H1 (cell line): ENCODE measurements at regions not wholly inside any gene's neighbourhood (a gene's known extent, or its start where the extent isn't known, plus 50 kb on each side); places are given as distances from the start of the nearest gene placed in this dataset.

Source experiments
- CTCF ChIA-PET: fragments of 300-600 bp; sonication (Branson Sonifier 250); formaldehyde crosslinking; loops from one replicate; lab custom pipeline; 2021; ENCODE audit not compliant: partially characterized antibody; lab: Charles Lee
- POLR2A ChIA-PET: fragments of 300-600 bp; sonication (Branson Sonifier 250); formaldehyde crosslinking; loops from one replicate; lab custom pipeline; 2021; ENCODE audit warnings: inconsistent platforms; ENCODE audit not compliant: partially characterized antibody; lab: Charles Lee
- DNase-seq, 2 experiments: peaks; one replicate each; pipeline versions ENCODE4 v3.0.0 to v3.0.0-alpha.2; 2010 to 2022; ENCODE audit warnings: low spot score in 2 of 2, low read depth in 1 of 2, mixed read lengths in 1 of 2
- FAIRE-seq: peaks from 2 replicates; lab custom pipeline; 2011; peaks lifted over from hg19 to GRCh38; lab: Jason Lieb, UNC
- H2AFZ ChIP-seq: 2 replicates; pipeline ENCODE4 v1.8.1; 2012; ENCODE audit warnings: low read length, inconsistent platforms
- H2AK5ac ChIP-seq: 2 replicates; pipeline ENCODE4 v1.6.1; 2013; ENCODE audit warnings: low read depth, low read length
- H2BK120ac ChIP-seq: replicated peaks from 2 replicates; pipeline ENCODE3; 2013; ENCODE audit warnings: low read depth, low read length, inconsistent platforms
- H2BK12ac ChIP-seq: 2 replicates; pipeline ENCODE4 v1.6.1; 2013; ENCODE audit warnings: low read depth, low read length
- H2BK15ac ChIP-seq: 2 replicates; pipeline ENCODE4 v1.6.1; 2013; ENCODE audit warnings: low read length
- H2BK20ac ChIP-seq: 2 replicates; pipeline ENCODE4 v1.6.1; 2013; ENCODE audit warnings: low read length
- H2BK5ac ChIP-seq: 2 replicates; pipeline ENCODE4 v1.6.1; 2013; ENCODE audit warnings: low read depth, low read length
- H3K14ac ChIP-seq: 2 replicates; pipeline ENCODE4 v1.6.1; 2013; ENCODE audit warnings: inconsistent platforms; ENCODE audit not compliant: insufficient read length
- H3K18ac ChIP-seq: 2 replicates; pipeline ENCODE4 v1.6.1; 2013; ENCODE audit warnings: low read length; ENCODE audit errors: extremely low read depth
- H3K23ac ChIP-seq: 2 replicates; pipeline ENCODE4 v1.6.1; 2013; ENCODE audit warnings: inconsistent platforms; ENCODE audit not compliant: insufficient read length
- H3K23me2 ChIP-seq: 2 replicates; pipeline ENCODE4 v1.6.1; 2013; ENCODE audit warnings: low read depth, low read length
- H3K27ac ChIP-seq: 2 replicates; pipeline ENCODE4 v1.6.1; 2011; ENCODE audit warnings: low read depth, low read length, inconsistent platforms
- H3K27me3 ChIP-seq, 4 experiments: replicated peaks in 1 of 4; 1 replicate in 1 of 4; 2 replicates in 3 of 4; pipeline versions ENCODE4 v1.6.1 to v1.8.1; 2011 to 2013; ENCODE audit warnings: low read length in 3 of 4, mild to moderate bottlenecking in 3 of 4, inconsistent platforms in 2 of 4, mixed read lengths in 2 of 4, moderate library complexity in 1 of 4; ENCODE audit not compliant: control insufficient read depth in 3 of 4, insufficient read depth in 3 of 4; ENCODE audit errors: extremely low read depth in 1 of 4
- H3K36me3 ChIP-seq, 4 experiments: 2 replicates each; pipeline versions ENCODE4 v1.6.1 to v1.8.1; 2011 to 2013; ENCODE audit warnings: mild to moderate bottlenecking in 4 of 4, low read length in 3 of 4, moderate library complexity in 2 of 4, control low read depth in 1 of 4, inconsistent platforms in 1 of 4; ENCODE audit not compliant: insufficient read depth in 4 of 4, control insufficient read depth in 2 of 4
- H3K4ac ChIP-seq: replicated peaks from 2 replicates; pipeline ENCODE3; 2013; ENCODE audit warnings: low read length, low read depth, mixed read lengths, inconsistent platforms; ENCODE audit not compliant: insufficient read length
- H3K4me1 ChIP-seq, 4 experiments: replicated peaks in 1 of 4; 1 replicate in 1 of 4; 2 replicates in 3 of 4; pipeline versions ENCODE4 v1.6.1 to v1.8.1; 2011 to 2013; ENCODE audit warnings: low read length in 3 of 4, inconsistent platforms in 2 of 4, mixed read lengths in 1 of 4; ENCODE audit not compliant: insufficient read depth in 4 of 4, control insufficient read depth in 3 of 4
- H3K4me2 ChIP-seq, 2 experiments: 2 replicates each; pipeline versions ENCODE4 v1.6.1 to v1.8.1; 2011 to 2013; ENCODE audit warnings: low read depth in 2 of 2, low read length in 2 of 2, control low read depth in 1 of 2, inconsistent platforms in 1 of 2, mild to moderate bottlenecking in 1 of 2; ENCODE audit not compliant: insufficient read depth in 1 of 2
- H3K4me3 ChIP-seq, 4 experiments: fragments of 200-600, 300-600 bp in 1 of 4; sonication (generic), shearing (Covaris generic), sonication (Bioruptor Twin) in 1 of 4; 2 replicates each; pipeline versions ENCODE4 v1.5.1 to v1.8.1; 2011 to 2016; ENCODE audit warnings: low read length in 4 of 4, low read depth in 3 of 4, control low read depth in 2 of 4, inconsistent platforms in 2 of 4, mild to moderate bottlenecking in 2 of 4, mixed read lengths in 1 of 4, moderate library complexity in 1 of 4; ENCODE audit not compliant: insufficient read depth in 2 of 4; ENCODE audit errors: extremely low read depth in 1 of 4
- H3K56ac ChIP-seq: replicated peaks from 2 replicates; pipeline ENCODE3; 2013; ENCODE audit warnings: low read depth, mild to moderate bottlenecking, mixed read lengths, low read length, inconsistent platforms; ENCODE audit not compliant: insufficient read length
- H3K79me1 ChIP-seq: 2 replicates; pipeline ENCODE4 v1.6.1; 2013; ENCODE audit warnings: low read depth, low read length, control low read depth
- H3K79me2 ChIP-seq, 2 experiments: 2 replicates each; pipeline versions ENCODE4 v1.6.1 to v1.8.1; 2012 to 2013; ENCODE audit warnings: low read length in 2 of 2, mild to moderate bottlenecking in 2 of 2, inconsistent platforms in 1 of 2; ENCODE audit not compliant: insufficient read depth in 2 of 2, control insufficient read depth in 1 of 2
- H3K9ac ChIP-seq, 4 experiments: replicated peaks in 1 of 4; 1 replicate in 1 of 4; 2 replicates in 3 of 4; pipeline versions ENCODE4 v1.6.1 to v1.8.1; 2011 to 2013; ENCODE audit warnings: low read depth in 3 of 4, low read length in 3 of 4, control low read depth in 2 of 4, mild to moderate bottlenecking in 2 of 4, moderate library complexity in 2 of 4, inconsistent platforms in 1 of 4; ENCODE audit errors: extremely low read depth in 1 of 4
- H3K9me3 ChIP-seq, 2 experiments: 2 replicates each; pipeline versions ENCODE4 v1.6.1 to v1.8.1; 2012 to 2013; ENCODE audit warnings: mild to moderate bottlenecking in 2 of 2, moderate library complexity in 2 of 2, control low read depth in 1 of 2, inconsistent platforms in 1 of 2, low read depth in 1 of 2, low read length in 1 of 2, mixed read lengths in 1 of 2; ENCODE audit not compliant: insufficient read depth in 2 of 2
- H4K20me1 ChIP-seq, 2 experiments: replicated peaks in 1 of 2; 2 replicates each; pipeline versions ENCODE3 to v1.8.1; 2011 to 2013; ENCODE audit warnings: inconsistent platforms in 2 of 2, low read length in 2 of 2, mild to moderate bottlenecking in 1 of 2; ENCODE audit not compliant: insufficient read depth in 2 of 2, control insufficient read depth in 1 of 2
- H4K5ac ChIP-seq: 2 replicates; pipeline ENCODE4 v1.6.1; 2013; ENCODE audit warnings: low read length, low read depth, mixed read lengths, inconsistent platforms; ENCODE audit not compliant: insufficient read length
- H4K8ac ChIP-seq: 2 replicates; pipeline ENCODE4 v1.8.0; 2013; ENCODE audit warnings: mild to moderate bottlenecking, moderate library complexity, low read length, inconsistent platforms; ENCODE audit not compliant: insufficient read depth; ENCODE audit errors: extremely low read depth
- H4K91ac ChIP-seq: replicated peaks from 2 replicates; pipeline ENCODE3; 2013; ENCODE audit warnings: low read length, mixed read lengths, inconsistent platforms; ENCODE audit not compliant: insufficient read length
- BCL11A ChIP-seq, 2 experiments: IDR thresholded peaks; one replicate each; pipeline ENCODE4 v1.6.1; 2011; ENCODE audit warnings: low read depth in 2 of 2, low read length in 2 of 2, mild to moderate bottlenecking in 2 of 2
- CBX5 ChIP-seq: fragments of 300-800, 300-1000 bp; sonication (generic); IDR thresholded peaks from 2 replicates; pipeline ENCODE4 v1.7.1; 2016; ENCODE audit warnings: antibody characterized with exemption, low read length, low read depth
- CHD1 ChIP-seq: IDR thresholded peaks from 2 replicates; pipeline ENCODE4 v1.6.1; 2012; ENCODE audit warnings: low read depth, low read length, improper control_type of control experiment
- JUND ChIP-seq: IDR thresholded peaks from 2 replicates; pipeline ENCODE4 v1.6.1; 2011; ENCODE audit warnings: mild to moderate bottlenecking, improper control_type of control experiment, low read length
- KDM5A ChIP-seq: fragments of 200-600 bp; IDR thresholded peaks from 2 replicates; pipeline ENCODE4 v1.7.1; 2012; ENCODE audit warnings: mild to moderate bottlenecking, low read length, inconsistent platforms, mixed read lengths
- PHF8 ChIP-seq: fragments of 200-600 bp; sonication (generic); conservative IDR thresholded peaks from 2 replicates; pipeline ENCODE4 v1.7.1; 2012; ENCODE audit warnings: low read depth, mild to moderate bottlenecking, inconsistent platforms, low read length, moderate library complexity
- RAD21 ChIP-seq, 2 experiments: IDR thresholded peaks in 1 of 2; conservative IDR thresholded peaks in 1 of 2; 2 replicates each; pipeline ENCODE4 v1.6.1; 2011; ENCODE audit warnings: low read depth in 2 of 2, low read length in 2 of 2, improper control_type of control experiment in 1 of 2, inconsistent platforms in 1 of 2, mild to moderate bottlenecking in 1 of 2, moderate library complexity in 1 of 2
- RFX5 ChIP-seq: IDR thresholded peaks from 2 replicates; pipeline ENCODE4 v1.6.1; 2011; ENCODE audit warnings: low read depth, low read length, improper control_type of control experiment, borderline replicate concordance
- SAP30 ChIP-seq: fragments of 300-600 bp; sonication (generic); IDR thresholded peaks from 2 replicates; pipeline ENCODE4 v1.7.1; 2012; ENCODE audit warnings: low read length, moderate library complexity, mild to moderate bottlenecking, inconsistent platforms; ENCODE audit not compliant: insufficient read depth, insufficient replicate concordance
- TBP ChIP-seq: IDR thresholded peaks from 2 replicates; pipeline ENCODE4 v1.6.1; 2011; ENCODE audit warnings: low read depth, low read length, improper control_type of control experiment
- WGBS, 2 experiments: shearing (Covaris generic) in 1 of 2; methylation state at CpG; one replicate each; pipeline versions ENCODE4 v1.1.6 to v1.1.7; 2013 to 2015; ENCODE audit warnings: low lambda C conversion rate in 2 of 2, mixed read lengths in 2 of 2, inconsistent platforms in 1 of 2, low coverage in 1 of 2, missing lambda C conversion rate in 1 of 2; ENCODE audit not compliant: insufficient replicate concordance in 2 of 2, insufficient coverage in 1 of 2, insufficient read length in 1 of 2; ENCODE audit errors: extremely low coverage in 1 of 2, missing lambda C conversion rate in 1 of 2; 5-methylcytosine and 5-hydroxymethylcytosine counted together

- Histone ChIP-seq H4K20me1 (no peaks in the 10 kb centered on the region), H3K56ac (no peak overlapping the region), H4K5ac (no peak overlapping the region), H4K91ac (no peak overlapping the region), H3K14ac (no peak overlapping the region), H3K4me1 (peaks cover 3 to 18% (median 13%) of the 10 kb centered on the region in 4 experiments), H3K4me2 (no peak overlapping the region), H3K18ac (no peak overlapping the region), H4K8ac (no peak overlapping the region), H3K27ac (no peak overlapping the region), H3K36me3 (no peaks in the 10 kb centered on the region), H2BK120ac (no peak overlapping the region), H3K23ac (no peak overlapping the region), H3K79me1 (no peaks in the 10 kb centered on the region), H3K4me3 (no peak overlapping the region), H3K4ac (no peak overlapping the region), H3K9ac (no peak overlapping the region), H2BK15ac (no peak overlapping the region), H2BK12ac (no peak overlapping the region; the same call in 1 of the 2 replicates), H3K27me3 (no peaks in the 10 kb centered on the region), H2AK5ac (no peak overlapping the region; the same call in 1 of the 2 replicates), H2AFZ (no peak overlapping the region), H2BK20ac (no peak overlapping the region), H3K79me2 (no peaks in the 10 kb centered on the region), H3K23me2 (no peaks in the 10 kb centered on the region), H3K9me3 (no peaks in the 10 kb centered on the region), H2BK5ac (no peak overlapping the region)
- POLR2A ChIA-PET = no interaction called here
- no peak for FAIRE-seq
- 93% methylated on average over 6 of the region's 6 CpGs; no CpG with 5 or more reads in 1 of the 2 experiments for WGBS, 2 experiments
- DNase-seq = no peak
- CTCF ChIA-PET = interaction anchor here (7.4 kb wide), 1 partner anchor 10 kb away, joined by 49 read pairs; no protein-coding TSS in a partner anchor
- TF ChIP-seq BCL11A (IDR thresholded peaks at IDR 0.05; ENCODE audit: low read depth in 2 of 2, low read length in 2 of 2) (no peak), TBP (no peak), CBX5 (no peak), RFX5 (no peak), KDM5A (no peak), JUND (no peak), PHF8 (no peak), SAP30 (no peak), RAD21 (IDR thresholded peaks at IDR 0.05 in 1 of 2, conservative IDR thresholded peaks at IDR 0.05 in 1 of 2; ENCODE audit: low read depth in 2 of 2, low read length in 2 of 2) (no peak), CHD1 (no peak)
These were observed 289.7 kb upstream of the TPM1 start for GRCh38 chr15:62752657-62753517.
